ENCODE measurements at regions not wholly inside any gene's neighbourhood (a gene's known extent, or its start where the extent isn't known, plus 50 kb on each side); places are given as distances from the start of the nearest gene placed in this dataset.
A peak's percentile ranks its signal among the peaks of the same experiment; 100 is the strongest.

- DNase-seq (ENCODE audit: low read depth, low spot score), result no peak
- H3K27ac ChIP-seq, result no peak overlapping the region
Measured at GRCh38 chr3:72386327-72387000, 461.8 kb downstream of the SHQ1 start.

- no peak overlapping the region for H3K27ac ChIP-seq
- DNase-seq (ENCODE audit: low read depth, low spot score), result no peak
Measured at GRCh38 chr3:72385167-72385566, 463.1 kb downstream of the SHQ1 start.

- no peak overlapping the region for H3K27ac ChIP-seq
- no peak for DNase-seq (ENCODE audit: low read depth, low spot score)
Measured at GRCh38 chr3:72384602-72385001, 463.6 kb downstream of the SHQ1 start.

- no peak overlapping the region for H3K27ac ChIP-seq
- DNase-seq (ENCODE audit: low read depth, low spot score), result peak; percentile 24
Measured at GRCh38 chr3:72383883-72384282, 464.4 kb downstream of the SHQ1 start.

- DNase-seq (ENCODE audit: low read depth, low spot score), result no peak
- no peak overlapping the region for H3K27ac ChIP-seq
Measured at GRCh38 chr3:72383230-72383629, 465.0 kb downstream of the SHQ1 start.

- no peak overlapping the region for H3K27ac ChIP-seq
- no peak for DNase-seq (ENCODE audit: low read depth, low spot score)
Measured at GRCh38 chr3:72382460-72382859, 465.8 kb downstream of the SHQ1 start.

- no peak for DNase-seq (ENCODE audit: low read depth, low spot score)
- H3K27ac ChIP-seq, result no peak overlapping the region
Measured at GRCh38 chr3:72381584-72381983, 466.7 kb downstream of the SHQ1 start.

- H3K27ac ChIP-seq, result peak overlapping the region; percentile 4
- no peak for DNase-seq (ENCODE audit: low read depth, low spot score)
Measured at GRCh38 chr3:72380711-72381493, 467.3 kb downstream of the SHQ1 start.

- H3K27ac ChIP-seq, result peak overlapping the region; percentile 4
- no peak for DNase-seq (ENCODE audit: low read depth, low spot score)
Measured at GRCh38 chr3:72380193-72380592, 468.1 kb downstream of the SHQ1 start.

- H3K27ac ChIP-seq, result no peak overlapping the region
- DNase-seq (ENCODE audit: low read depth, low spot score), result no peak
Measured at GRCh38 chr3:72379500-72380187, 468.6 kb downstream of the SHQ1 start.

- DNase-seq (ENCODE audit: low read depth, low spot score), result no peak
- H3K27ac ChIP-seq, result no peak overlapping the region
Measured at GRCh38 chr3:72378287-72378686, 470.0 kb downstream of the SHQ1 start.

- no peak for DNase-seq (ENCODE audit: low read depth, low spot score)
- H3K27ac ChIP-seq, result no peak overlapping the region
Measured at GRCh38 chr3:72376956-72377710, 471.1 kb downstream of the SHQ1 start.

GRCh38 chr3:72375237-72376076 lies 472.8 kb downstream of the SHQ1 start:
- no peak overlapping the region for H3K27ac ChIP-seq
- no peak for DNase-seq (ENCODE audit: low read depth, low spot score)

GRCh38 chr3:72373139-72373538 lies 475.1 kb downstream of the SHQ1 start:
- H3K27ac ChIP-seq, result no peak overlapping the region
- no peak for DNase-seq (ENCODE audit: low read depth, low spot score)

GRCh38 chr3:72372161-72372560 lies 476.1 kb downstream of the SHQ1 start:
- no peak overlapping the region for H3K27ac ChIP-seq
- no peak for DNase-seq (ENCODE audit: low read depth, low spot score)

GRCh38 chr3:72371431-72371830 lies 476.8 kb downstream of the SHQ1 start:
- DNase-seq (ENCODE audit: low read depth, low spot score), result no peak
- no peak overlapping the region for H3K27ac ChIP-seq

- no peak for DNase-seq (ENCODE audit: low read depth, low spot score)
- H3K27ac ChIP-seq, result no peak overlapping the region
Measured at GRCh38 chr3:72370947-72371346, 477.3 kb downstream of the SHQ1 start.

- no peak overlapping the region for H3K27ac ChIP-seq
Measured at GRCh38 chr3:72369681-72370080, 478.6 kb downstream of the SHQ1 start.

GRCh38 chr3:72368331-72368975 lies 479.8 kb downstream of the SHQ1 start:
- H3K27ac ChIP-seq, result no peak overlapping the region
- no peak for DNase-seq (ENCODE audit: low read depth, low spot score)

More at GRCh38 chr3:72369681-72370080, 478.6 kb downstream of the SHQ1 start:
- no peak for DNase-seq (ENCODE audit: low read depth, low spot score)
